ENCODE measurements at regions not wholly inside any gene's neighbourhood (a gene's known extent, or its start where the extent isn't known, plus 50 kb on each side); places are given as distances from the start of the nearest gene placed in this dataset.

GRCh38 chr5:4356201-4356600 is 760.6 kb downstream of the IRX1 start:
- no peak for DNase-seq

GRCh38 chr5:4359847-4360246 is 764.2 kb downstream of the IRX1 start:
- no peak for DNase-seq

- DNase-seq = no peak
These were observed 766.1 kb downstream of the IRX1 start for GRCh38 chr5:4361753-4362152.

- no peak for DNase-seq
These were observed 766.8 kb downstream of the IRX1 start for GRCh38 chr5:4362411-4362810.

GRCh38 chr5:4363045-4363444 is 767.4 kb downstream of the IRX1 start:
- DNase-seq = no peak

- DNase-seq = no peak
These were observed 771.0 kb downstream of the IRX1 start for GRCh38 chr5:4366628-4367027.

- DNase-seq = no peak
These were observed 769.9 kb upstream of the ADAMTS16 start for GRCh38 chr5:4370218-4370617.

- DNase-seq = no peak
These were observed 767.6 kb upstream of the ADAMTS16 start for GRCh38 chr5:4372481-4372880.

GRCh38 chr5:4373051-4373820 is 766.9 kb upstream of the ADAMTS16 start:
- no peak for DNase-seq

GRCh38 chr5:4374866-4375265 is 765.3 kb upstream of the ADAMTS16 start:
- DNase-seq = no peak

- DNase-seq = no peak
These were observed 764.5 kb upstream of the ADAMTS16 start for GRCh38 chr5:4375640-4376039.

GRCh38 chr5:4383102-4383501 is 757.0 kb upstream of the ADAMTS16 start:
- DNase-seq = no peak

GRCh38 chr5:4383518-4384198 is 756.5 kb upstream of the ADAMTS16 start:
- DNase-seq = no peak

- no peak for DNase-seq
These were observed 755.5 kb upstream of the ADAMTS16 start for GRCh38 chr5:4384649-4385048.

GRCh38 chr5:4386152-4386551 is 754.0 kb upstream of the ADAMTS16 start:
- DNase-seq = no peak

- DNase-seq = no peak
These were observed 752.8 kb upstream of the ADAMTS16 start for GRCh38 chr5:4387290-4387689.

- no peak for DNase-seq
These were observed 744.4 kb upstream of the ADAMTS16 start for GRCh38 chr5:4395752-4396151.

GRCh38 chr5:4405614-4406219 is 734.4 kb upstream of the ADAMTS16 start:
- DNase-seq = no peak

GRCh38 chr5:4410151-4410550 is 730.0 kb upstream of the ADAMTS16 start:
- no peak for DNase-seq

GRCh38 chr5:4411664-4412063 is 728.5 kb upstream of the ADAMTS16 start:
- DNase-seq = no peak

GRCh38 chr5:4413996-4414395 is 726.1 kb upstream of the ADAMTS16 start:
- no peak for DNase-seq

GRCh38 chr5:4418084-4418483 is 722.0 kb upstream of the ADAMTS16 start:
- no peak for DNase-seq

- DNase-seq = no peak
These were observed 720.8 kb upstream of the ADAMTS16 start for GRCh38 chr5:4419281-4419680.

GRCh38 chr5:4420177-4420576 is 720.0 kb upstream of the ADAMTS16 start:
- no peak for DNase-seq
